NCI-H345 (cell line): ENCODE measurements at regions not wholly inside any gene's neighbourhood (a gene's known extent, or its start where the extent isn't known, plus 50 kb on each side); places are given as distances from the start of the nearest gene placed in this dataset.

Experiments used
- DNase-seq: peaks from one replicate; lab custom pipeline; 2025; lab: John Stamatoyannopoulos, UW

DNA sequence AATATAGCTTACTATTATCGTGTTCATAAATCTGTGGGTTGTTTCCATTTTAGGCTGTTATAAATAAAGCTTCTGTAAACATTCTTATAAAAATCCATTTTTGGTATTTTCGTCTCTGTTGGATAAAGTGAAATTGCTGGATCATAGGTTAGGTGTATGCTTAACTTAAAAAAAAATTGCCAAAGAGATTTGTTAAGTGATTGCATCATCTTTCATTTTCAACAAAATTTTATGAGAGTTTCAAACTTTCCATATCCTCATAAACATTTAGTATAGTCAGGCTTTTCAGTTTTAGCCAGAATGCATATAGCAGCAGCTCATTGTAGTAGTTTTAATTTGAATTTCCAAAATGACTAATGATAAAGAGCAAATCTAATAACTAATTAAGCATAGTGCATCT, 146.7 kb upstream of the CNTN5 start:
- no peak for DNase-seq

DNA sequence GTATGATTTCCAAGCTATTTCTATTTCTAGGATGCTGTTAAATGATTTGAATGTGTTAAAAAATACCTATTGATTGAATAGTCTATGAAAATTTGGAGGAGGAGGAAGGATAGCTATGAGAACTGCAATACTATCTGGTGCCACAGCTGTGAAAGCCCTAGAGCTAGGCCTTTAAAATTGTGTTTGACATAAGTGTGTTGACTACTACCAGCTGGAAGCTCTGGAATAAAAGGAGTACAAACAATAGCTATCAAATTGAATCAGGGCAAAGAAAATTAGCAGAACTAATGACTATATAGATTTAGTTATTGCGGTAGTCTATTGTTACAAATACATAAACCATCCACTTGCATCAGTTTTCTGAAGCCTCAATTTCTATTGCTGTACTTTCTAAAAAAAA, 124.8 kb upstream of the CNTN5 start:
- DNase-seq = peak; percentile 37

- no peak for DNase-seq
Measured at GRCh38 chr11:98940913-98941312, 79.8 kb upstream of the CNTN5 start.

DNA sequence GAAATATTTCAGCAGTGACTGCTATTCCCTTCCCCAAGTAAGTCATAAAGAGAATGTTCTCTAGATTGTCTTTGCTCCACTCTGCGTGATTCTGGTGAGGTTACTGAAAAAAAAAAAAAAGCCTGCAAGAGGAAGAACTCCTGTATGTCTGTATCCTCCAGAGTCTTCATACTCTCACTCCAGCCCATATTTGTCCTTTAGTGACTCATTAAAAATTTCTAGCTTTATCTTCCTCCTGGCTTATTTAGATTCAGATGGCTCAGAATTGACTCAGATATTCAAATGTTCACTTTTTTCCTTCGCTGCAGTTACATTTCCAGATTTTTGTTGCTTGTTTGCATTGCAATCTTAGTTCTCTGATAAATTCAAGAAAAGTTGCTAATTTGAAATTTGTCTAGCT, 76.3 kb upstream of the CNTN5 start:
- DNase-seq = no peak

DNA sequence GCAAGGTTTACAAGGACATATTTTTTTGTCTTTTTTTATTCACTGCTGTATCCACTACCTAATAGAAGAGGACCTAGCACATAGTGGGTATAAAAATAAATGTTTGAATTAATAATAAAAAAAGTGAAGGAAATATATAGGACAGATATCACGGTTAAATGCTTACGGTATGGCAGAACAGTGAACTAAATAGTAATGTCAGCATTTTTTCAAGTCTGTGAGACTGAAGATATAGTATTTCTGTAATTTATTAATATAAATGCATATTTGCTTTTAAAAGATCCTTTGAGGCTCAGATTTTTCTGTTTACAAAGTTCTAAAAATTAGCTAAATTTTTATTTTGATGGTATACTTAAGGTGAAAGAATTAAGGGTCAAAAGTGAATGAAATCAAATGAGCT, 68.6 kb upstream of the CNTN5 start:
- no peak for DNase-seq

DNA sequence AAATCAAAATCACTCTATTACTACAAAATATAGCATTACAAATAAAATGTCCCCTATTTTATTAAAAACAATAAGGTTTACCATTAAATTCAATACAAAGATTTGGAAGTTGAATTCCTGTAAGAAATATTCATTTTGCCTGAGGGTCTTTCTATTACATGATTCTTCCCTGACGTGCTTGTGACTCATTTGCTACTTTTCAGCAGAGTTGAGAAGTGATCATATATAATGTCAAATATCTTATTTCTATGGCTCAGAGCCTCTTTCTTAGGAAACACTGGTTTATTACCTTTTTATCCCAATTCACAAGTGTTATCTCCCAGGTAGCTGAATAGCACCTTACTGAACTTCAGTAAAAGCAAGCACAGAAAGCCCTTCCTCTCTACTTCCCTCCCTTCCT, 65.2 kb upstream of the CNTN5 start:
- no peak for DNase-seq

GRCh38 chr11:98964146-98964545, 56.6 kb upstream of the CNTN5 start:
- DNase-seq = no peak

- no peak for DNase-seq
Measured at GRCh38 chr11:98965358-98965757, 55.4 kb upstream of the CNTN5 start.

GRCh38 chr11:98965775-98966174, 55.0 kb upstream of the CNTN5 start:
- DNase-seq = no peak

DNA sequence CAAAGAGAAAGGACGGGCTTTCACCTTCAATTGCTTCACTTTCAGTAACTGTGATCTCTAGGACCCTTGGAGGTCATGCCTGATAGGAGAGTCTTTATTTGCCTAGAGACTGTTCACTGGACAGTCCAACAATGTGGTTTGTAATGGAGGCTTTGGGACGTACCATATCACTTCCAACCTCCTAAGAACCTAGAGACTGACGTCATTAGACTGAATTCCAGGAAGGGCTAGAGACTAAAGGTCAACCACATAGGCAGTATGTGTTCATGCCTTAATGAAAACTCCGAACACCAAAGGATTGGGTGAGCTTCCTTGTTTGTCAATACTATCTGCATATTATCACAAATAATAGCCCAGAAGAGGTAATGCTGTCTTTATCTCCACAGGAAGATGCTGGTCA, 53.7 kb upstream of the CNTN5 start:
- no peak for DNase-seq
